GM21423 (cell line): ENCODE measurements at regions not wholly inside any gene's neighbourhood (a gene's known extent, or its start where the extent isn't known, plus 50 kb on each side); places are given as distances from the start of the nearest gene placed in this dataset.

Experiments
- ATAC-seq: cut with Tn5 transposase; IDR thresholded peaks from one replicate; pipeline ENCODE4 v1.9.1; 2021; ENCODE audit warnings: mild to moderate bottlenecking, moderate library complexity; ENCODE audit not compliant: unreplicated experiment

DNA sequence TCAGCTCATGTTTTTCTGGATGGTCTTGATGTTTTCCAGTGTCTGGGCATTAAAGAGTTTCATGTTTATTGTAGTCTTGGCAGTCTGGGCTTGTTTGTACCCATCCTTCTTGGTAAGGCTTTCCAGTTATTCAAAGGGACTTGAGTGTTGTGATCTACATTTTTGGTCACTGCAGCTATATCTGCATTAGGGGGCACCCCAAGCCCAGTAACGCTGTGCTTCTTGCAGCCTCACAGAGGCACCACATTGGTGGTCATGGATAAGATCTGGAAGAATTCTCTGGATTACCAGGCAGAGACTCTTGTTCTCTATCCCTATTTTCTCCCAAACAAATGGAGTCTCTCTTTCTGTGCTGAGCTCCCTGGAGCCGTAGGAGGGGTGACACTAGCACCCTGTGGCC is 451.5 kb upstream of the FAT3 start:
- ATAC-seq, result no peak

DNA sequence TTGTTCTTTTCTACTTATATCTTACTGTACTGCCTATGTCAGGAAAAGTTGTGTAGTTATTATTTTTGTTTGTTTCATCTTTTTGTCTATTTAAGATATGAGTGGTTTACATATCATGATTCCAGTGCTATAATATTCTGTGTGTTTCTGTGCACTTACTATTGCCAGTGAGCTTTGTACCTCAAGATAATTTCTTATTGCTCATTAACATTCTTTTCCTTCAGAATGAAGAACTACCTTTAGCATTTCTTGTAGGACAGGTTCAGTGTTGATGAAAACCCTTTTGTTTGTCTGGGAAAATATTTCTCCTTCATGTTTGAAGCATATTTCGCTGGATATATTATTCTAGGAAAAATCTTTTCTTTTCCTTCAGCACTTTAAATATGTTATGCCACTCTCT is 452.7 kb upstream of the FAT3 start:
- ATAC-seq, result no peak

DNA sequence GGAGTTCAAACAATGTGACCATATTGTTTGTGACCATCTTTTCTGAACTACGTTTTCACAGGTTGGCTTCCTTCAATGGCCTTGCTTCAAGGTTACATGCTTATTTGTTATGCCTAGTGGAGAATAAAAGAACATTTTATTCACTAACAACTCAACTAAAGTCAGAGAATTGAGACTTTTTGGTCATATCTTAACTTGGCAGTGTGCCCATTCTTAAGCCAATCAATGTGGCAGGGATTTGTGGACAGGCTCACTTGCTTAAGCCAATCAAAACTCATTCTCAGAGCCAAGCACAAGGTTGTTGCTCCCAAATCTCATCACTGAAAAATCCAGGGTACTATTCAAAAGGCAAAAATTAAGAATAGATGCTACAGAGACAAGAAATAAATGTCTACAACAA is 455.8 kb upstream of the FAT3 start:
- ATAC-seq, result no peak

DNA sequence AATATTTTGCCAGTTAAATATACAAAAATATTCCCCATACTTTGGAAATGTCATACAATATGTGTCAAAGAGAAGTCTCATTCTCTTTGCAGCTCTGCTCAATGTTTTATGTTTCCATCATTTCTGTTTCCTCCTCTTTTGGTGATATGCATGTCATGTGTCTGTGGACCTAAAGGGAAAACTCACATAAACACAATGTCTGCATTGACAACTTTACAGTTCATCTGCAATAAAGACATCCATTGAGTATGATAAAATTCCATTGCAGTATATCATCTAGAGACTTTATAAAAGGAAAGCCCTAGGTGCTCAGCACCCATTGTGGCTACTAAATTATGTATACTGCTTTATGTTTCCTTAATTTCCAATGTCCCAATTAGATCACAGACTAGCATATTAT is 461.3 kb upstream of the FAT3 start:
- ATAC-seq, result no peak

DNA sequence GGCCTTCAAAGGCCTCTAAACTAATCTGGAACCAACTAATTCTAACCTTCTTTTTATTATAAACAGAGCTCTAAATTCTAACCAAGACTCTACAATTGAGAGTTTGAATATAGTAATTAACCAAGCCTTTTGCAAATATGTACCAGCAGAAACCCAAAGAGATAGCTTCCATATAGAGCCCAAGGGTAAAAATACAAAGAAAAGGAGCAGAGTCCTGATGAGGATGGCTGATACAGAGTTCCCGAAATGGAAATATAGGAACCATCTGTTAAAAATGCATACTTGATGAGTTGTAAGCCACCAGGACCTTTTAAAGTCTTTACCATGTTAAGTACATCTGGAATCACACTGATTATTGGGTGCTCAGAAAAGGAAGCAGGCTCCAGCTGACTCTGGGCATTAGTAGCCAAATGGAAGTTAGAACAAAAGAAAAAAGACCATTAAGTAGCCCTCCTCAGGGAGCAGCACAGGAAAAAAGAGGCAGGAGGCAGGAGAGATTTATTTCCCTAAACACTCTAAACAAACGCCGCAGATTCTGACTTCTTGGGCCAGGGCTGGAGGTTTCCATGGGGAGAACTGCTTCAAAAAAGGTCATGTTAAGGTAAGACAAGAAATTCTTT is 463.1 kb upstream of the FAT3 start:
- ATAC-seq, result no peak

DNA sequence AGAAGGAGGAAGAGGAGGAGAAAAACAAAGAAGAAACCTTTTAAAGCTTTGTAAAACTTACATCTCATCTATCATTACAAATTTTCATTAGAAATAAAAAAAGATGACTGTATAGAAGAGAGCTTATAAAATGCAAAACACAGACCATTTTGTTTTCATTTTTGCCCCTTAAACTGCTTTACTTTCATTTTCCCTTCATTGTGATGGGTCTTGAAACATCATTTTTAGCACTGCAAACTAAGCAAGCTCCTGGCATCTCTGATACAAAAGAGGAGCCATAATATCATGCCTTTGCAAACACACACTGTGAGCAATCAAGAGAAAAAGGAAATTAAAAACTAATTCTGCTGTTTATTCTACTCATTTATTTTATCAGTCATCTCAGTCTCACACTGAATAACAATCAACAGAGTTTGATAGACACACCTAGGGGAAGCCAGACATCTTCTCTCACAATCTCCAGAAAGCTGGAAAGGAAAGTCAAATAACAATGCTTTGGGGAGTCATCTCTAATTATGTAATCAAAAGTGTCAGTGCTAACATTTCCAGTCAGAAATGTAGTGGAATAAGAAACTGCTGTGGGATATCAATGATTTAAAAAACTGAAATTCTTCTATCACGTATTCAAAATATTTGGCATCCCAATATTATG is 467.7 kb upstream of the FAT3 start:
- ATAC-seq, result no peak

DNA sequence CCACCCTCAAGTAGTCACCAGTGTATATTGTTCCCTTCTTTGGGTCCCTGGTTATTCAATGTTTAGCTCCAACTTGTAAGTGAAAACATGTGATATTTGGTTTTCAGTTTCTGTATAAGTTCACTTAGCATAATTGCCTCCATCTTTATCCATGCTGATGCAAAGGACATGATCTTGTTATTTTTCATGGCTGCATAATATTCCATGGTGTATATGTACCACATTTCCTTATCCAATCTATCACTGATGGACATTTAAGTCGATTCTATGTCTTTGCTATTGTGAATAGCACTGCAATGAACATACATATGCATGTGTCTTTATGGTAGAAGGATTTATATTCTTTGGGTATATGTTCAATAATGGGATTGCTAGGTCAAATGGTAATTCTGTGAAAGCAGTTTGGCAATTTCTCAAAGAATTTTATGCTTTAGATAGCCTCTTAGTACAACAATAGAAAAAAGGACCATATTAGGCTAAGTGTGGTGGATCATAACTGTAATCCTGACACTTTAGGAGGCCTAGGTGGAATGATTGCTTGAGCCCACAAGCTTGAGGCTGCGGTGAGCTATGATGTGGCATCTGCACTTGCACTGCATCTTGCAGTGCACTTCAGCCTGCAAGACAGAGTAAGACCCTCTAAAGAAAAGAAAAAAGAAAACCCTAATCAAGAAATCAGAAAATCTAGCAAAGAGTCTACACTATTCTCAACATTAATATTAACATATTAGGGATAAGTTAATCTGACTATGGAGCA is 468.5 kb upstream of the FAT3 start:
- no peak for ATAC-seq

DNA sequence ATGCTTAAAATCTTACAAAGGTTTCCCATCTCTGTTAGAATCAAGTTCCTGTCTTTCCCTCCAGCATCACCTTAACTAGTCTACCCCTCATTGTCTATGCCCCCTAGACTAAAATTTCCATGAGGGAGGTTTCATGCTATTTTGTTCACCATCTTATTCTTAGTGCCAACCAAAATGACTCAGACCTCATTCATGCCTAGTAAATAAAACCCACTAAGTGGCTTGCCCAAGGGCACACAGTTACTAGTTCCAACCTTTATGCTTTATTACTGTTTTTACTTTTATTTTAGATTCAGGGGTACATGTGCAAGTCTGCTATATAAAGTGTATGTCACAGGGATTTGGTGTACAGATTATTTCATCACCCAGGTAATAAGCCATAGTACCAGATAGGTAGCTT is 469.1 kb upstream of the FAT3 start:
- ATAC-seq, result no peak

DNA sequence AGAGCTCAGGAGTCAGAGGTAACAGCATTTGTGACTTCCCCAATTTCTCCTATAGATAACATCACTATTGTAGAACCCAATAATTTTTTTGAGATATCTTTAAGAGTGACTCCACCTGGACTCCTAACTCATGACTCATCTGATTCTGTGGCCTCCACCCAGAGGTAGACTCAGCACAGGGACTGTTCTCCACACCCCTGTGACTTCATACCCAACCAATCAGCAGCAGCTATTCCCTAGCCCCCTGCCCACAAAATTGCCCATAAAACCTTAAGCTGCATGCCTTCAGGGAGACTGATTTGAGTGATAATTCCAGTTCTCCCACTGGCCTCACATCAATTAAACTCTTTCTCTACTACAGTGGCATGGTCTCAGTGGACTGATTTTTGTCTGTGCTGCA is 475.4 kb upstream of the FAT3 start:
- ATAC-seq, result no peak

DNA sequence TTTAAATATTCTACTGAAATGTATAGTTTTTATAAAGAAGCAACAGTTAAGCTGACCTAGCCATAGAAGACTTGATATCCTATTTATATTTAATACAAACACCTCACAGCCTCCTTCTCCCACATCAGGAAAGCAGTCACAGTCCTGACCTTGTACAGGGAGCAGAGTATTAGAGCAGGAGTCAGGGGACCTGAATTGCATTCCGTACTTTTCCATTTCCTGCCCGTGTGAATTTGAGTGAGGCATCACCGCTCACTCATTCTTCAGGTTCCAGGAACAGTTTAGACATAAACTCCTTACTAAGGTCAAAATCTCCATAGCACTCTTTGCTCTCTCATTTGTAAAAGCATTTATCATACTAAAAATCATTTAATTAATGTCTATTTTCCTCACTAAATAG is 482.5 kb upstream of the FAT3 start:
- no peak for ATAC-seq

DNA sequence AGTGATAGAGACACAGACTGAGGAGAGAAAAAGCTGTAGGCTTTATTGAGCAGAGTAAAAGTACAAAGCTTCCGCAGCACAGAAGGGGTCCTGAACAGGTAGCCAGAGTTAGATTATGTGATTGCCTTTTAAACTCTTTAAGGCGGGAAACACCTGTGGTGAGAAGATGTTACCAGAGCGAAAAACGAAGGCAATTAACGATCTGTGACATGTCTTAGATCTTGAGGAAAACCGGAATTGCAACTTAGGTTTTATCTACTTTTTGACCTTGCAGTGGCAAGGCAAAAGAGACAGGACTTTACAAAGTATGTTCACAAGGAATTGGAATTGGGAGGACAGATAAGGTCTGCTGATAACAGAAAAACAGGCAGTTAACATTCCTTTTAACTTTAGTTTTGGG is 493.6 kb upstream of the FAT3 start:
- no peak for ATAC-seq

DNA sequence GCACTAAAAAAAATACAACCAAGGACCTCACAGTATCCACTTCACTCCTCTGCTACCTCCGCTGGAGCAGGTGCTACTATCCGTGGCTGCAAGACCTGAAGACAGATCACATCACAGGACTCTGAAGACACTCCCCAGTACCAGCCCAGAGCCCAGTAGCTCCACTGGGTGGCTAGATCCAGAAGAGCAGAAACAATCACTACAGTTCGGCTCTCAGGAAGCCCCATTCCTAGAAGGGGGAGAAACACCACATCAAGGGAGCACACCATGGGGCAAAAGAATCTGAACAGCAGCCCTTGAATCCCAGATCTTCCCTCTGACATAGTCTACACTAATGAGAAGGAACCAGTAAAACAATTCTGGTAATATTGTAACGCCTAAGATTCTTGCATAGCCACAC is 494.0 kb upstream of the FAT3 start:
- no peak for ATAC-seq

DNA sequence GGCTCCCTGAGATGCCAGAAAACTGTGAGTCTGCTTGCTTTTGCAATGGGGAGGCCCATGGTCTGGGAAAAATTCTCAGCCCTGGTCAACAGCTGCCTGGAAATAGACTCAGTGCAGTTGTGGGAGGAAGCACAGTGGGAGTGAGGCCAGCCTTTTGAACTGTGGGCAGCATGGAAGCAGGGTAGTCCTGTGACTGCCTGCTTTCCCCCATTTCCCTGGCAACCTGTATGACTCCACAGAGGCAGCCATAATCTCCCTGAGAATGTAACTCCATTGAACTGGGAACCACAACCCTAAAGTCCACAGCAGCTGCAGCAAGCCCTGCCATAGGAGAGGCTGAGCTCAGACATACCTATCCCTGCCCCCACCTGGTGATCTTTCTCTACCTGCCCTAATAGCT is 494.6 kb upstream of the FAT3 start:
- no peak for ATAC-seq

DNA sequence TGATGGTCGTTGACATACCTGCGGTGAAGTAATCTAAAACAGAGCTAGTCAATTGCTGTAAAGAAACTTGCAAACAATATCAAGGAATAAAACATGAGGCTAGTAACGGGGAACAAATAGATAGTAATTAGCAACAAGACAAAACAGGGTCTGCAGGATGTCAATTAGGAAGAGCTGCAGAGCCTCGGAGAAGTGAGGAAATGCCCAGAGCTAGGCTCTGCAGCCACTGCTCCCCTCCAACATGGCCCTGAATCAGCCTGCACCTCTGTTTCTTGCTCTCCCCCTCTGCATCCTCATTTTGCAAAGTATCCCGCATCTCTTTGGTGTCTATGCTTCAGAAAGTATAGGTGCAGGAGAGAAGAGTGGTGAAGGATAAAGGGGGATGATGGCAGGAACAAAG is 507.4 kb upstream of the FAT3 start:
- ATAC-seq, result no peak

DNA sequence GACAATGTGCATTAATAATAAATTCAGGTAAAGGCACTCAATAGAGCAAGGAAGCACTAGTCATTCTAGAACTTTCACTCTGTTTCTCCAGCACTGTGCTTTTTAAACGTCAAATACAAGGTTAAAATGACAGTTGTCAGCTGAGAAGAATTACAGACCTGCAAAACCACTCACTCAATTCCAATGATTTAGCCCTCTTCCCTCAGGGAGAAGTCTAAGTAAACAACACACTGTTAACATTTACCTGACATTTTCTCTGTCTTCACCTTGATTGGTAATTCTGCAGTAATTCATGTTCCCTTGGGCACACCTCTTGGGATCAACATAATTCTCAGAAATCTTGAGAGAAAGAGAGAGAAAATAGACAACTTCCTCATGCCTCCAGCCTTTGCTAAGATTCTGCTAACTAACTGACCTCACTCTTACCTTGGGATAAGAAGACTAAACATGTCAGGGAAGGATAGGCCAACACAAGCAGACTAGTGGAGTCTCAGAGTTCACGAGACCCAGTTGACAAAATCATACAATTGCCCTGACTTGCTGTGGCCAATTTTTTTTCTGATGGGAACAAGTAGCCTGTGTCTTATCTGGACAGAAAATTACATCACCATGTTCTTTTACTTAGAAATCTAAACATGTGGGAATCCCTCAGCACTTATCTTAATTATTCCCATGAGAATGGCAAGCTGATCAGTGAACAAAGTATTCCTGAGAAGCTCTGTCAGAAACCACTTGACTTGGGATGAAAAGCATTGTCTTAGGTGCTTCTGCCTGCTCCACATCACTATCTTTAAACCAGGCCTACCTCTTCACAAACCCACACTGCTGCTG is 516.8 kb upstream of the FAT3 start:
- ATAC-seq, result no peak

DNA sequence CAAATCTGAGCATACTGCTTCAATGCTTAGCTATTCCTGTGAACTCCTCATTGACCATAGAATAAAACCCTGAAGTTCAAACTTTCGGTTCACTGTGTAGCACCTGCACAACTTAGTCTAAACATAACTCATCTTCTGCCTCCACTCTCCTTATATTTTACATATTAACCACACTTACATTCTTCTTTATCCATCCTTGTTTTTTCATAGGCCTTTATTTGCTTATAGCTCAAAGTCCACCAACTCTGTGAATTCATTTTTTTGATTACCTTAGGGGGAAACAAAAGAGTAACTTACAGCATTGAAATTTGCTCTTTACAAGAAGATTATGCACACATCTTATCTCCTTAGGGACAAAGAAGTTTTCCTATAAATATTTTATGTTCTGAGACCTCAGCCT is 521.6 kb upstream of the FAT3 start:
- ATAC-seq, result no peak

DNA sequence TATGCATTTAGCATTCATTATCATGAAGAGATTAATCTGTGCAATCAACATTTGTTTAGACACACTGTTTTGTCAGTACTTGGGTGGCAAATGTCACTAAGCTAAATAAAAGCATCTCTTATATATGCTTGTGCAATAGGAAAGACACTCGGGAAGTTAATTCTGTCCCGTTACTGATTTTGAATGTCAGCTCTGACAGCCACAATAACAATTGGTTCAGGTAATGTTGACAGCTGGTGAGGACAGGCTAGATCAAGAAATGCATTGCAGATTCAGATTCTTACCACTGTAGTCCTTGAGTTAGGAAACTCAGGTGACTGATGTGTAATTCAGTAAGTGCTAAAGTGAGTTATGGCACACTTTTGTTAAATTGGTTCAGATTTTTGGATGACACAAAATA is 523.8 kb upstream of the FAT3 start:
- no peak for ATAC-seq

DNA sequence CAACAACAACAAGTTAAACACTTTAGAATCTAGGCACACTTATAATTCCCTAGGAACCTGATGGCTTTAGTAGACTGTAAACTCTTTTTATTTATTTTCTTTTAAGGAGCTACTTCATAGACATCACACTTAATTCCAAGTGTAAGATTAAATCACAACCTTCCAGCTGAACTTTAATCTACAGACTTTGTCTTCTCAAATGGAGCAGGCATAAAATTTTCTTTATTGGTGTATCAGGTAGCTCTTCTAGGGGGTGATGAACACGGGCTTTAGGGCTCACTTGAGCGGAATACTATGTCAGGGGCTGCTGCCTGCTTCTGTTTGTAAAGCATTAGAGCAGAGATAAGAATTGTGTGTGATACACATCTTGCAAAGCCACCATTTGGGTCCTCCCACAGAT is 525.8 kb upstream of the FAT3 start:
- ATAC-seq, result no peak

DNA sequence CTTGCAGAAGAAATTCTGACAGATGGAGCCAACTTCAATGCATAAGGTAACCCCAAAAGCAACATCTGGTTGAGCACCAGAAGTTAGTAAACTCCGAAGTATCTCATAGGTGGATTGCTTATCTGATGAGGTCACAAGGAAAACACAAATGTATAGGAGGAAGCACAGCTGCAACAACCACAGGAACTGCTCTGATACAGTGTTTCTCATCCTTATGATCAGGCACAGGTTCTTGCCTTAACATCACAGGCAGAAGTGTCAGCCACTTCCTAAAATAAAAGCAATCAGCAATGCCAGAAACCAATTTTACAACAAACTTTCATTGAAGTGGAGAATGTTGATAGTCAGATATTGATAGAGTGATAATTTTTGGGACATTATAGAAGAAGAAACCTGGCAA is 530.3 kb upstream of the FAT3 start:
- ATAC-seq, result no peak

DNA sequence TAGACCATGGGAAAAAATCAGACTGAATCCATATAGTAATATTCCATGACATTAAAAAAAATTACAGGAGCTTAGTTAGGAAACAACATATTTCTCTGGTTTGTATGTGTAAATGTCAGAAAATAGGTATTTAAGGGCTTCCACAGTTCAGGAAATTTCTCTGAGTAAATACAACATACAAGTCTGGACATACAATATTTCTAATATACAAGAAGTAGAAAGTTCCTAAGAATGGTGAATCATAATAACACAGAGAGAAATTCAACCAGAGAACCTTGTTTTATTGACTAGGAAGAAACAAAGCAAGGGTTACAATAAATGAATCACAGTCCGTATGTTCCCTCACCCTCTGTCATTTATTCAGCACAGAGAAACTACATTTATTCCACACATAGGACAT is 532.7 kb upstream of the FAT3 start:
- ATAC-seq, result no peak

DNA sequence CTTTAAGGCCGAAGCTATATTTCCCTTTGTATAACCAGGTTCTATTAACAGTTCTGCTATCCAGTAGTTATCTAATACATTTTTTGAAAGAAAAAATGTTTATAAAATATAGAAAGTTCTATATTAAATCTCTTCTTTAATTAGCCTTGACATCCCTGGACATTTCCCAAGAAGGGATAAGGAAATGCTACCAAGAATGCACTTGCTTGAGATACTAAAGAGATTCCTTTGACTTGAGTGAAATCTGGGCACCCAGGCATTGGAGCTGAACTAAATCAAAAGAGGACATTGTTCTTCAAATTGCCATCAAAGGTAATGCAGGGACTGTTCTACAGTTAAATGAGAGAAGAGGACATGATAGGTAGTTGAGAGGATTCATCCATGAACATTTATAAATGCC is 535.9 kb upstream of the FAT3 start:
- no peak for ATAC-seq

DNA sequence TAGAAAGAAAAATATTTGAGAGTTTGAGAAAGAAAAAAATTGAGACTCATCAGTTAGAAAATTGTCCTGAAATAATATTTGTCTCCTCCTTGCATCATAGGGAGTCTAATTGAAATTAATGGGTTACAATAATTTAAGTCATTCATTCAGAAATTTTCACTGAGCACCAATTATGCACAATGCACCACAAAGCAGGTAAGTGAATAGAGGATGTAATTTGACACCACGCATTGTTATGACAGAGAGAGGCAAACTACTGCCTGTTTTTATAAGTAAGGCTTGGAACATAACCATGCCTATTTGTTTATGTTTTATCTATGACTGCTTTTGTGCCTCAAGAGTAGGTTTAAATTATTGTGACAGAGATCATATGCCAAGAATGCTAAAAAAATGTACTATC is 537.9 kb upstream of the FAT3 start:
- no peak for ATAC-seq
